Fibroblast of pulmonary artery (primary cell): ENCODE measurements at regions not wholly inside any gene's neighbourhood (a gene's known extent, or its start where the extent isn't known, plus 50 kb on each side); places are given as distances from the start of the nearest gene placed in this dataset.
"Not testable (repeated sequence)": the region's sequence is repeated elsewhere in the genome, so short reads cannot be mapped to it uniquely, and the experiment has no call there.

Experiments
- DNase-seq: peaks from one replicate; pipeline ENCODE4 v3.0.0-alpha.2; 2010; ENCODE audit warnings: low read depth
- H3K4me3 ChIP-seq: replicated peaks from 2 replicates; pipeline ENCODE4 v1.5.1; 2011; ENCODE audit warnings: low read depth, mild to moderate bottlenecking, control low read depth, low read length, moderate library complexity
- TF ChIP-seq, protein P1 (sequence below): IDR thresholded peaks from 2 replicates; pipeline ENCODE4 v1.5.1; 2011; ENCODE audit warnings: mild to moderate bottlenecking, control low read depth, low read length, inconsistent platforms; ENCODE audit errors: missing control alignments

- no peak overlapping the region for H3K4me3 ChIP-seq
- TF ChIP-seq, protein P1, sequence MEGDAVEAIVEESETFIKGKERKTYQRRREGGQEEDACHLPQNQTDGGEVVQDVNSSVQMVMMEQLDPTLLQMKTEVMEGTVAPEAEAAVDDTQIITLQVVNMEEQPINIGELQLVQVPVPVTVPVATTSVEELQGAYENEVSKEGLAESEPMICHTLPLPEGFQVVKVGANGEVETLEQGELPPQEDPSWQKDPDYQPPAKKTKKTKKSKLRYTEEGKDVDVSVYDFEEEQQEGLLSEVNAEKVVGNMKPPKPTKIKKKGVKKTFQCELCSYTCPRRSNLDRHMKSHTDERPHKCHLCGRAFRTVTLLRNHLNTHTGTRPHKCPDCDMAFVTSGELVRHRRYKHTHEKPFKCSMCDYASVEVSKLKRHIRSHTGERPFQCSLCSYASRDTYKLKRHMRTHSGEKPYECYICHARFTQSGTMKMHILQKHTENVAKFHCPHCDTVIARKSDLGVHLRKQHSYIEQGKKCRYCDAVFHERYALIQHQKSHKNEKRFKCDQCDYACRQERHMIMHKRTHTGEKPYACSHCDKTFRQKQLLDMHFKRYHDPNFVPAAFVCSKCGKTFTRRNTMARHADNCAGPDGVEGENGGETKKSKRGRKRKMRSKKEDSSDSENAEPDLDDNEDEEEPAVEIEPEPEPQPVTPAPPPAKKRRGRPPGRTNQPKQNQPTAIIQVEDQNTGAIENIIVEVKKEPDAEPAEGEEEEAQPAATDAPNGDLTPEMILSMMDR = no peak
- DNase-seq = no peak
Measured at GRCh38 chr2:242064364-242065250, 195.1 kb downstream of the RTP5 start.

GRCh38 chr2:242065426-242065825, 195.9 kb downstream of the RTP5 start:
- H3K4me3 ChIP-seq = no peak overlapping the region
- TF ChIP-seq, protein P1 = no peak
- DNase-seq = no peak

DNA sequence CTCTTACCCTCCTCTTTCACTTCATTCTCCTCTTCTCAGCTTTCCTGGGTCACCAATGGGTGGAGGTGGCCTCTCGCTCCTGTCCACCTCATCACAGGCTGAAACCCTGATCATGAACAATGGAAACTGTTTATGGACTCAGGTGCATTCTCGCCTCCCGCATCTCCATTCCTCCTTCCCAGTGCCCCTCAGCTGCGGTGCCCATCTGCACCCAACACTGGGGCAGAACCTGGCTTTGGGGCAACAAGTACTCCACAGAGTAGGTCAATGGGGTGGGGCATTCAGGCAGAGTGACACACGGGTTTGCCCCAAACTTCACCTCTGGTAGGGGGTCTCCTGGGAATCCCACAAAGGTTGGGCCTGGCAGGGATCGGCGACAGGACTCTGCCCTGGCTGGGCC, 199.5 kb downstream of the RTP5 start:
- TF ChIP-seq, protein P1 = no peak
- DNase-seq = no peak
- H3K4me3 ChIP-seq = no peak overlapping the region

DNA sequence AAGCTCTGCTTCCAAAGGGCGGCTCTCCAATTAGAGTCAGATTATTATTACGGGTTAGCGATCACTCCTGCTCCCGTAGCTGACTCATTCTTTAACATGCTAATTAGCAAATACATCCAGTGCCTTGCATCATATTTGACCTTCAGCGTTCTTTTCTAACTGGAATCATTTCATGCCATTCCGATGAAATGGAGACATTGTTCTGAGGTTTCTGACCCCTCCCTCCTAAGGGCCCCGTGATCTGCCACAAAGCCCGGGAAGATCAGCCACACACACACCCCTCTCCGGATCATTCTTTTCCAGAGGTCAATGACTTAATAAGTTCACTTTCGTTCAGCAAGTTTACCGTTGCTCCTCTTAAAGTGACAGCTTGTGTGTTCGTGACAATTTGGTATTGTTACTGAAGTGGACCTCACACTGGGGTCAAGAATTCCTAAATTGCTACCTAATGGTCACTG, 200.4 kb downstream of the RTP5 start:
- DNase-seq = peak; percentile 62
- not testable (repeated sequence) for H3K4me3 ChIP-seq

DNA sequence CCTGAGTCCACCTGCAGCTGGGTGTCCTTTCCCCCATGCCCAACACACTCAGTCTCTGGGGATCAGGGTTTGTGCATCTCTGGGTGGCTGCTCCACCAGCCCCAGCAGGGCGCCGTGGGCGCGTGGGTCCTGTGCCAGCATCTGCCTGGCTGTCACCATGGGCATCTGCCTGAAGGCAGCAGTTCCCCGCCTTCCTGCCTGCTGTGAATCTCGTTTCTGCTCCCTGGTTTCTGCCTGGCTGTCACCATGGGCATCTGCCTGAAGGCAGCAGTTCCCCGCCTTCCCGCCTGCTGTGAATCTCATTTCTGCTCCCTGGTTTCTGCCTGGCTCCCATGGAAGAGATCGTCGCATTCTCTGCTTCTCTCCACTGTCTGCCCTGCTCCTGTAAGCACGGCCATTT, 201.2 kb downstream of the RTP5 start:
- not testable (repeated sequence) for H3K4me3 ChIP-seq, DNase-seq

GRCh38 chr2:242071377-242071776, 201.8 kb downstream of the RTP5 start:
- not testable (repeated sequence) for DNase-seq, H3K4me3 ChIP-seq

GRCh38 chr2:242071936-242072335, 202.4 kb downstream of the RTP5 start:
- DNase-seq, H3K4me3 ChIP-seq: not testable (repeated sequence)

DNA sequence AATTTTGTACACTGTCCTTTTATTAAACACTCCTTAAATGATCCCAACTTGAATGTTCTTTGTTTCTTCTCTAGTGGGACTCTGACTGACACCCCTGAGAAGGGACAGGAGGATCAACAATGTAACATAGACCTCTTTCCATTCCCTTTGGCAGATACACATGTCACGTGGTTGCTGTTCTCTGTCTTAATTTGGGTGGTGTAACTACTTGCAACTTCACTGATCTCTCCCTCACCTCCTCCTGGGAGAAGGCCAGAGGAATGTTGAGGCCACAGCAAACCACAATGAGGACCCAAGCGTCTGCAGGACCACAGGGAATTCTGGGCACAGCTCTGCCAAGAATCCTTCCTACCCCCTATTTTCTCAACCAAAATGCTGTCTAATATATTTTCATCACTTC, 205.6 kb downstream of the RTP5 start:
- TF ChIP-seq, protein P1 = no peak
- DNase-seq = peak; percentile 71
- no peak overlapping the region for H3K4me3 ChIP-seq

DNA sequence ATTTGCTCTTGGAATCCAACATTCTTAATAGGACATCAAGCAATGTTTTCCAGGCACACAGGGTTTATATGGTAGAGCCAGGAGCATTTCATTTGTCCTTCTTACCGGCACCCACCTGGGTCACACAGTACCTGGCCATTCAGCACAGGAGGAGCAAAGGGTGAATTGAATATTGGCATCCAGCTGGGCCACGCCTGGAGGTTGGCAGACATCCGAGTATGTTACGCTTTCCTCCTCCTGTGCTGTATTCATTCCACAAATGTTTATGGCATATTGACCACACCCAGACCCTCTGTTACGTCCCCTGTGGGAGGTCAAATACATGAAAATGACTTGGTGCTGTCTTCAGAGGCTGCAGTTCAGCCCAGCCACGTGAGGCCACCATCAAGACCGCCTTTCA, 206.2 kb downstream of the RTP5 start:
- DNase-seq = peak; percentile 21

GRCh38 chr2:242076184-242076583, 206.7 kb downstream of the RTP5 start:
- DNase-seq, H3K4me3 ChIP-seq: not testable (repeated sequence)

More for the DNA sequence above, 206.2 kb downstream of the RTP5 start:
- H3K4me3 ChIP-seq = no peak overlapping the region
- TF ChIP-seq, protein P1 = no peak

DNA sequence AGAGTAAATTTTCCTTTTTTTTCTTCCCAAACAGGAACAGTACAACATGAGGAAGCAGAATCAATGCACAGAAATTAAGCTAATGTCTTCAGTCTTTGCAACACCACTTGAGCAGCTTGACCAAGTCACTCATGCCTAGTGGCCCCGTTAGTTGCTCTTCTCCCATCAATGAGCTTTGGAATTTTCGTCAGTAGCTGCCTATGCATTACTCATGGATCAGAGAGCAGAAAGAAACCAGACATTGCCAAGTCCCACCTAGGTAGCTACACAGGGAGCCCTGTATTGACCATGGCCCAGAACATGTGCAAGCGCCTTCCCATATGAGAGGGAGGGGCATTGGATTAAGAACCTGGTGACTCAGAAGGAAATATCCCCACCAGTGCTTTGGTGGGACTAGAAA, 208.9 kb downstream of the RTP5 start:
- H3K4me3 ChIP-seq, DNase-seq: not testable (repeated sequence)

GRCh38 chr2:242079792-242080191, 210.3 kb downstream of the RTP5 start:
- not testable (repeated sequence) for H3K4me3 ChIP-seq, DNase-seq
